Sigmoid colon (tissue), 4 donors: ENCODE measurements at regions not wholly inside any gene's neighbourhood (a gene's known extent, or its start where the extent isn't known, plus 50 kb on each side); places are given as distances from the start of the nearest gene placed in this dataset.

ENCODE experiments used
- CTCF ChIP-seq, 4 experiments: fragments of 450-650 bp in 3 of 4; fragments of 200-600 bp in 1 of 4; IDR thresholded peaks; one replicate each; pipeline ENCODE4 v1.5.1; 2016 to 2019; ENCODE audit warnings: antibody characterized with exemption in 4 of 4, mild to moderate bottlenecking in 3 of 4, moderate library complexity in 2 of 4
- POLR2AphosphoS5 ChIP-seq, 4 donors: sonication (generic); formaldehyde crosslinking; IDR thresholded peaks; one replicate each; pipeline ENCODE4 v1.6.1; 2017; ENCODE audit warnings: antibody characterized with exemption in 4 of 4

GRCh38 chr4:28754376-28754775 lies 1893.7 kb downstream of the STIM2 start:
- no peak for TF ChIP-seq CTCF (IDR thresholded peaks at IDR 0.05)
- no peak for TF ChIP-seq POLR2AphosphoS5 (IDR thresholded peaks at IDR 0.05)
